HCT116 (cell line): ENCODE measurements at regions not wholly inside any gene's neighbourhood (a gene's known extent, or its start where the extent isn't known, plus 50 kb on each side); places are given as distances from the start of the nearest gene placed in this dataset.

Experiments
- ATAC-seq: fragments of 200-7000 bp; cut with Tn5 transposase; 2 replicates; pipeline ENCODE4 v1.9.1; 2020; ENCODE audit warnings: mild to moderate bottlenecking, moderate library complexity
- BruUV-seq: library from RNA; stranded (reverse); fragments of 400-500 nt; replicated peaks from 2 replicates; lab custom pipeline; 2021; lab: Mats Ljungman, UMichigan
- CTCF ChIA-PET: fragments of 300-600 bp; sonication (Branson Sonifier 250); formaldehyde crosslinking; loops from one replicate; lab custom pipeline; 2021; ENCODE audit warnings: antibody characterized with exemption; lab: Charles Lee
- POLR2A ChIA-PET: fragments of 300-600, 350-600 bp; sonication (Branson Sonifier 250); formaldehyde crosslinking; loops from one replicate; lab custom pipeline; 2021; ENCODE audit warnings: antibody characterized with exemption; lab: Charles Lee
- RAD21 ChIA-PET, 2 experiments: fragments of 300-600 bp; sonication (Branson Sonifier 250); formaldehyde crosslinking; loops; one replicate each; lab custom pipeline; 2023; ENCODE audit warnings: low total read pairs in 2 of 2; ENCODE audit not compliant: uncharacterized antibody in 2 of 2, unreplicated experiment in 2 of 2, low non-redundant PET in 1 of 2; lab: Charles Lee
- DNase-seq: peaks from one replicate; pipeline ENCODE4 v3.0.0-alpha.2; 2010; ENCODE audit warnings: low read depth, low spot score
- H2AFZ ChIP-seq: fragments of 200-600 bp; shearing (Covaris generic), sonication (generic); 2 replicates; pipeline ENCODE4 v1.6.1; 2017; ENCODE audit warnings: low read depth, mixed run types, mixed read lengths, antibody characterized with exemption, low read length; ENCODE audit not compliant: poor library complexity, severe bottlenecking
- H3K27ac ChIP-seq: 2 replicates; pipeline ENCODE4 v1.5.1; 2012; ENCODE audit warnings: low read depth, low read length
- H3K27me3 ChIP-seq: fragments of 200-600 bp; sonication (generic); 2 replicates; pipeline ENCODE4 v1.6.1; 2016; ENCODE audit warnings: mixed run types, low read length, mixed read lengths; ENCODE audit not compliant: insufficient read depth
- H3K36me3 ChIP-seq, 2 experiments: fragments of 200-500 bp in 1 of 2; fragments of 200-600 bp in 1 of 2; sonication (Bioruptor generic) in 1 of 2; sonication (generic) in 1 of 2; 2 replicates each; pipeline versions ENCODE4 v1.5.1 to v1.6.1; 2014 to 2016; ENCODE audit warnings: low read length in 2 of 2, inconsistent platforms in 1 of 2, mixed read lengths in 1 of 2, mixed run types in 1 of 2; ENCODE audit not compliant: insufficient read depth in 2 of 2, control insufficient read depth in 1 of 2
- H3K4me1 ChIP-seq, 2 experiments: fragments of 200-600 bp in 1 of 2; sonication (generic) in 1 of 2; 2 replicates each; pipeline versions ENCODE4 v1.5.1 to v1.6.1; 2012 to 2017; ENCODE audit warnings: low read length in 2 of 2, inconsistent platforms in 1 of 2, mild to moderate bottlenecking in 1 of 2, mixed read lengths in 1 of 2, mixed run types in 1 of 2, moderate library complexity in 1 of 2; ENCODE audit not compliant: insufficient read depth in 2 of 2, control insufficient read depth in 1 of 2
- H3K4me2 ChIP-seq: fragments of 200-600 bp; sonication (generic); 2 replicates; pipeline ENCODE4 v1.6.1; 2017; ENCODE audit warnings: mixed run types, low read length, mixed read lengths
- H3K4me3 ChIP-seq, 2 experiments: fragments of 200-600 bp in 1 of 2; sonication (generic) in 1 of 2; replicated peaks in 1 of 2; 2 replicates each; pipeline ENCODE4 v1.5.1; 2011 to 2016; ENCODE audit warnings: low read length in 2 of 2, control low read depth in 1 of 2, low read depth in 1 of 2, mild to moderate bottlenecking in 1 of 2, mixed read lengths in 1 of 2, mixed run types in 1 of 2
- H3K79me2 ChIP-seq: fragments of 200-600 bp; sonication (generic); 2 replicates; pipeline ENCODE4 v1.6.1; 2017; ENCODE audit warnings: mild to moderate bottlenecking, mixed run types, low read length, moderate library complexity, mixed read lengths; ENCODE audit not compliant: insufficient read depth
- H3K9ac ChIP-seq: fragments of 200-600 bp; sonication (generic); 2 replicates; pipeline ENCODE4 v1.6.1; 2016; ENCODE audit warnings: low read length, mixed read lengths
- H3K9me2 ChIP-seq: fragments of 200-600 bp; sonication (generic), shearing (Covaris generic); 2 replicates; pipeline ENCODE4 v1.6.1; 2017; ENCODE audit warnings: mixed run types, mild to moderate bottlenecking, moderate library complexity; ENCODE audit not compliant: insufficient read depth
- H3K9me3 ChIP-seq, 2 experiments: fragments of 200-500 bp in 1 of 2; fragments of 200-600 bp in 1 of 2; sonication (Bioruptor generic) in 1 of 2; sonication (generic) in 1 of 2; 2 replicates each; pipeline ENCODE4 v1.6.1; 2014 to 2017; ENCODE audit warnings: low read length in 2 of 2, mixed read lengths in 2 of 2, inconsistent platforms in 1 of 2, low read depth in 1 of 2, mild to moderate bottlenecking in 1 of 2, mixed run types in 1 of 2, moderate library complexity in 1 of 2; ENCODE audit not compliant: control insufficient read depth in 1 of 2, insufficient read depth in 1 of 2
- H4K20me1 ChIP-seq: fragments of 200-600 bp; sonication (generic), shearing (Covaris generic); 2 replicates; pipeline ENCODE4 v1.6.1; 2017; ENCODE audit warnings: mixed run types, mild to moderate bottlenecking, moderate library complexity; ENCODE audit not compliant: insufficient read depth
- CBX3 ChIP-seq: IDR thresholded peaks from 2 replicates; pipeline ENCODE4 v1.6.1; 2012; ENCODE audit warnings: low read depth
- CEBPB ChIP-seq: IDR thresholded peaks from 2 replicates; pipeline ENCODE4 v1.6.1; 2012; ENCODE audit warnings: low read depth
- EGR1 ChIP-seq: IDR thresholded peaks from 2 replicates; pipeline ENCODE4 v1.6.1; 2012; ENCODE audit warnings: low read depth
- ELF1 ChIP-seq: IDR thresholded peaks from 2 replicates; pipeline ENCODE4 v1.6.1; 2012; ENCODE audit warnings: low read depth, borderline replicate concordance
- EZH2 ChIP-seq: fragments of 200-600 bp; sonication (generic); IDR thresholded peaks from 2 replicates; pipeline ENCODE4 v1.6.1; 2017; ENCODE audit warnings: antibody characterized with exemption, mixed run types
- EZH2phosphoT487 ChIP-seq: fragments of 200-600 bp; IDR thresholded peaks from 2 replicates; pipeline ENCODE4 v1.6.1; 2018; ENCODE audit warnings: antibody characterized with exemption, borderline replicate concordance
- FOSL1 ChIP-seq: IDR thresholded peaks from 2 replicates; pipeline ENCODE4 v1.6.1; 2012; ENCODE audit warnings: low read depth
- JUND ChIP-seq: IDR thresholded peaks from 2 replicates; pipeline ENCODE4 v1.6.1; 2012
- POLR2A ChIP-seq: IDR thresholded peaks from 2 replicates; pipeline ENCODE4 v1.7.0; 2011; ENCODE audit warnings: borderline replicate concordance; ENCODE audit not compliant: insufficient read depth, insufficient read length; ENCODE audit errors: extremely low read depth
- RAD21 ChIP-seq: IDR thresholded peaks from 2 replicates; pipeline ENCODE4 v1.6.1; 2012; ENCODE audit warnings: low read depth, mild to moderate bottlenecking
- SIN3A ChIP-seq: IDR thresholded peaks from 2 replicates; pipeline ENCODE4 v1.6.1; 2012; ENCODE audit warnings: low read depth
- SP1 ChIP-seq: IDR thresholded peaks from 2 replicates; pipeline ENCODE4 v1.6.1; 2012; ENCODE audit warnings: low read depth
- SRF ChIP-seq: IDR thresholded peaks from 2 replicates; pipeline ENCODE4 v1.6.1; 2012; ENCODE audit warnings: low read depth
- TCF7L2 ChIP-seq: IDR thresholded peaks from 2 replicates; pipeline ENCODE4 v1.7.0; 2011; ENCODE audit warnings: borderline replicate concordance, inconsistent platforms; ENCODE audit not compliant: insufficient read depth, insufficient read length; ENCODE audit errors: extremely low read depth
- ZBTB33 ChIP-seq: IDR thresholded peaks from 2 replicates; pipeline ENCODE4 v1.6.1; 2011; ENCODE audit warnings: mild to moderate bottlenecking, low read length, moderate library complexity; ENCODE audit not compliant: insufficient replicate concordance; ENCODE audit errors: extremely low read depth
- ZFX ChIP-seq: fragments of 450-650 bp; IDR thresholded peaks from 2 replicates; pipeline ENCODE4 v1.6.1; 2017
- ZNF274 ChIP-seq: fragments of 200-500 bp; sonication (Bioruptor generic); IDR thresholded peaks from 2 replicates; pipeline ENCODE4 v1.6.1; 2014; ENCODE audit warnings: mild to moderate bottlenecking, low read depth, low read length, inconsistent platforms
- intact Hi-C: fragments of 100-400 bp; cut with micrococcal nuclease; formaldehyde crosslinking; loops from 2 replicates; pipeline ENCODE4 v1.10.0; 2022
- TF ChIP-seq, protein P1 (sequence below): IDR thresholded peaks from 2 replicates; pipeline ENCODE4 v1.6.1; 2012; ENCODE audit warnings: low read depth
- TF ChIP-seq, protein P2 (sequence below): IDR thresholded peaks from 2 replicates; pipeline ENCODE4 v1.6.1; 2012

DNA sequence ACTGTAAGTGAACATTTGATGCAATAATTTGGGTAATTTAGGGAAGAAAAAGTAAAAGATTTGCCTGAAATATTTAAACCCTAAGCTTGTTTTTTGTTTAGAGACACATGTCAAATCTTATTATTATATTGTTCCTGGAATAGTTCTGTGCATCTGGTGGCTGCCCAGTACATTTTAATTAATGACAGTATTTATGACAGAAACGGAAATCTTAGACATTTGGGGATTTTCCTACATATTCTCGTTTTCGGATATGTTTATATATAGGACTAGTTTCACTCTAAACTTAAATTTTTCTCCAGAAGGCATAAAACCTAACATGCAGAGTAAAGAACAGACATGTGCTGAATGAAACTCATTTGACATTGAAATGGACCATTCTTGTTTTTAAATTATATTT, 125.6 kb upstream of the PAQR3 start:
- TF ChIP-seq CBX3 = no peak
- TF ChIP-seq, protein P1, sequence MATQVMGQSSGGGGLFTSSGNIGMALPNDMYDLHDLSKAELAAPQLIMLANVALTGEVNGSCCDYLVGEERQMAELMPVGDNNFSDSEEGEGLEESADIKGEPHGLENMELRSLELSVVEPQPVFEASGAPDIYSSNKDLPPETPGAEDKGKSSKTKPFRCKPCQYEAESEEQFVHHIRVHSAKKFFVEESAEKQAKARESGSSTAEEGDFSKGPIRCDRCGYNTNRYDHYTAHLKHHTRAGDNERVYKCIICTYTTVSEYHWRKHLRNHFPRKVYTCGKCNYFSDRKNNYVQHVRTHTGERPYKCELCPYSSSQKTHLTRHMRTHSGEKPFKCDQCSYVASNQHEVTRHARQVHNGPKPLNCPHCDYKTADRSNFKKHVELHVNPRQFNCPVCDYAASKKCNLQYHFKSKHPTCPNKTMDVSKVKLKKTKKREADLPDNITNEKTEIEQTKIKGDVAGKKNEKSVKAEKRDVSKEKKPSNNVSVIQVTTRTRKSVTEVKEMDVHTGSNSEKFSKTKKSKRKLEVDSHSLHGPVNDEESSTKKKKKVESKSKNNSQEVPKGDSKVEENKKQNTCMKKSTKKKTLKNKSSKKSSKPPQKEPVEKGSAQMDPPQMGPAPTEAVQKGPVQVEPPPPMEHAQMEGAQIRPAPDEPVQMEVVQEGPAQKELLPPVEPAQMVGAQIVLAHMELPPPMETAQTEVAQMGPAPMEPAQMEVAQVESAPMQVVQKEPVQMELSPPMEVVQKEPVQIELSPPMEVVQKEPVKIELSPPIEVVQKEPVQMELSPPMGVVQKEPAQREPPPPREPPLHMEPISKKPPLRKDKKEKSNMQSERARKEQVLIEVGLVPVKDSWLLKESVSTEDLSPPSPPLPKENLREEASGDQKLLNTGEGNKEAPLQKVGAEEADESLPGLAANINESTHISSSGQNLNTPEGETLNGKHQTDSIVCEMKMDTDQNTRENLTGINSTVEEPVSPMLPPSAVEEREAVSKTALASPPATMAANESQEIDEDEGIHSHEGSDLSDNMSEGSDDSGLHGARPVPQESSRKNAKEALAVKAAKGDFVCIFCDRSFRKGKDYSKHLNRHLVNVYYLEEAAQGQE = no peak
- TF ChIP-seq, protein P2, sequence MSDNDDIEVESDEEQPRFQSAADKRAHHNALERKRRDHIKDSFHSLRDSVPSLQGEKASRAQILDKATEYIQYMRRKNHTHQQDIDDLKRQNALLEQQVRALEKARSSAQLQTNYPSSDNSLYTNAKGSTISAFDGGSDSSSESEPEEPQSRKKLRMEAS = no peak
- no peak for TF ChIP-seq TCF7L2
- no peak for TF ChIP-seq SP1
- no peak for TF ChIP-seq FOSL1
- no peak for TF ChIP-seq SIN3A
- TF ChIP-seq EGR1 = no peak
- no peak for TF ChIP-seq SRF
- TF ChIP-seq ELF1 = no peak
- TF ChIP-seq CEBPB = no peak
- no peak for TF ChIP-seq RAD21
- no peak for TF ChIP-seq POLR2A
- no peak for TF ChIP-seq EZH2
- TF ChIP-seq EZH2phosphoT487 = no peak
- TF ChIP-seq ZFX = no peak
- TF ChIP-seq JUND = no peak
- no peak for TF ChIP-seq ZNF274
- no peak for TF ChIP-seq ZBTB33
- Histone ChIP-seq H3K79me2 (no peaks in the 10 kb centered on the region), H3K4me3 (no peak overlapping the region), H3K36me3 (no peaks in the 10 kb centered on the region), H3K27me3 (peaks cover 24% of the 10 kb centered on the region), H4K20me1 (no peaks in the 10 kb centered on the region), H3K4me2 (no peak overlapping the region), H2AFZ (no peak overlapping the region), H3K9me2 (no peaks in the 10 kb centered on the region), H3K9ac (no peak overlapping the region), H3K27ac (no peak overlapping the region), H3K4me1 (no peaks in the 10 kb centered on the region), H3K9me3 (no peaks in the 10 kb centered on the region)
- POLR2A ChIA-PET = no interaction called here
- RAD21 ChIA-PET = no interaction called here
- intact Hi-C loops = no loop called here
- BruUV-seq = no TSS peak
- CTCF ChIA-PET = no interaction called here
- ATAC-seq = no peak
- no peak for DNase-seq
